ENCODE measurements at regions not wholly inside any gene's neighbourhood (a gene's known extent, or its start where the extent isn't known, plus 50 kb on each side); places are given as distances from the start of the nearest gene placed in this dataset.

GRCh38 chr20:39676857-39677391, 714.8 kb downstream of the DHX35 start (continued):
- no peak for TF ChIP-seq HMGXB4 (CRISPR knock-in tag; IDR thresholded peaks at IDR 0.05)
- TF ChIP-seq ATF1 (CRISPR knock-in tag; IDR thresholded peaks at IDR 0.05): no peak
- TF ChIP-seq CREM (CRISPR knock-in tag; IDR thresholded peaks at IDR 0.05): no peak
- no peak for TF ChIP-seq CBFB (CRISPR knock-in tag; IDR thresholded peaks at IDR 0.05; ENCODE audit: low read depth)
- TF ChIP-seq TEAD4 (CRISPR knock-in tag; IDR thresholded peaks at IDR 0.05): no peak

- CTCF ChIA-PET: interaction anchor here (1.3 to 1.7 kb wide), 2 partner anchors 18 to 26 kb away, joined by 3 to 4 read pairs; no protein-coding TSS in a partner anchor
Observed at GRCh38 chr20:39676241-39676640, 714.1 kb downstream of the DHX35 start.

More at GRCh38 chr20:39676241-39676640, 714.1 kb downstream of the DHX35 start:
- H3K27ac Mint-ChIP-seq: no peak overlapping the region
- H3K27me3 Mint-ChIP-seq (ENCODE audit: low read depth): peaks cover 6% of the 10 kb centered on the region
- TF ChIP-seq RORB (CRISPR knock-in tag; IDR thresholded peaks at IDR 0.05): no peak
- TF ChIP-seq AR (CRISPR knock-in tag; IDR thresholded peaks at IDR 0.05): no peak
- TF ChIP-seq IRF1 (CRISPR knock-in tag; IDR thresholded peaks at IDR 0.05): no peak
- no peak for TF ChIP-seq CBFB (CRISPR knock-in tag; IDR thresholded peaks at IDR 0.05; ENCODE audit: low read depth)
- TF ChIP-seq EMX1 (CRISPR knock-in tag; IDR thresholded peaks at IDR 0.05): no peak
- no peak for TF ChIP-seq USF1 (CRISPR knock-in tag; IDR thresholded peaks at IDR 0.05)
- no peak for TF ChIP-seq ETV6 (CRISPR knock-in tag; IDR thresholded peaks at IDR 0.05)
- TF ChIP-seq PREB (CRISPR knock-in tag; IDR thresholded peaks at IDR 0.05; ENCODE audit: borderline replicate concordance): no peak
- no peak for TF ChIP-seq E2F4 (CRISPR knock-in tag; IDR thresholded peaks at IDR 0.05; ENCODE audit: borderline replicate concordance, low read depth)
- TF ChIP-seq ZNF281 (CRISPR knock-in tag; IDR thresholded peaks at IDR 0.05): no peak
- TF ChIP-seq ATF1 (CRISPR knock-in tag; IDR thresholded peaks at IDR 0.05): no peak
- TF ChIP-seq MLX (CRISPR knock-in tag; IDR thresholded peaks at IDR 0.05): no peak
- TF ChIP-seq SP1 (CRISPR knock-in tag; conservative IDR thresholded peaks at IDR 0.05): no peak
- no peak for TF ChIP-seq ELF4 (CRISPR knock-in tag; IDR thresholded peaks at IDR 0.05; ENCODE audit: low read depth)
- DNase-seq (ENCODE audit: low spot score): no peak
- ATAC-seq: no peak
- POLR2A ChIA-PET: no interaction called here
- H3K36me3 Mint-ChIP-seq: no peaks in the 10 kb centered on the region
- H3K4me3 Mint-ChIP-seq: no peak overlapping the region
- no peaks in the 10 kb centered on the region for H3K4me1 Mint-ChIP-seq
- H3K9me3 Mint-ChIP-seq: peaks cover 24% of the 10 kb centered on the region

Data from WTC11 (cell line).